RPMI8226 (cell line): ENCODE measurements at regions not wholly inside any gene's neighbourhood (a gene's known extent, or its start where the extent isn't known, plus 50 kb on each side); places are given as distances from the start of the nearest gene placed in this dataset.
"Not testable (repeated sequence)": the region's sequence is repeated elsewhere in the genome, so short reads cannot be mapped to it uniquely, and the experiment has no call there.

Source experiments
- DNase-seq: peaks from one replicate; pipeline ENCODE4 v3.0.0-alpha.2; 2015

DNA sequence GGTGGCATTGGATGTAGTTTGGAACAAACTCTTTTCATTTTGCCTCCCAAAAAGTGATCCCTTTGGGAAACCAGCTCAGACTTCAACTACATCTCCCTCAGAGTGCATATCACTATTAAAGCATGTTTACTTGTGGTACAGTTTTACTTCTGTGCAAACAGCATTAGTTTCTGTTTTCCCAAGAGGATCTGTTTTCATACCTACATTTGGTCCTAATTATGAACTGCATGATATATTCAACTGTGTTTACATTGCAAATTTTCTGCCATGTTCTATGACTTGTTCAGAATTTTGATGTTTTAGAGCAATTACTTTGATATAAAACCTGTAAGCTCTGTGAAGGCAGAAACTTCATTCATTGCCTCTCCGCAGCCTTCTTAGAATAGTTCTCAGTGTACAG is 681.5 kb upstream of the ACO1 start:
- no peak for DNase-seq

DNA sequence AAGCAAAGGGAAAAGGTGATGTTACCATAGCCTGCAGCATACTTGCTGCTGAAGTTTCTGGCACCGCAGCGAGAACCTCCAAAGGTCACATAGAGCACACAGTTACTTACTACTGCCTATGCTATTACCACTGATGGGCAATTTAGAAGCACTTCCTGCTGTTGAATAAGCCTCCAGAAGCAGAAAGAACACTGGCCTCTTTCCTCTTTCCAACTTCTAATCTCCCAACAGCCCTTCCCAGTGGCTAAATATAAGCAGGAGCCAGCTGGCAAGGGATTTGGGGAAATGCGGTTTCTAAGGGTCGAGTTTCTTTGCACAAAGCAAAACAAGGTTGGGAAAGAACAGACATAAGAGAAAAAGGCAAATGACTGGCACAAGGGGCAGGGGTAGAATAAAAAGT is 669.2 kb upstream of the ACO1 start:
- no peak for DNase-seq

GRCh38 chr9:31719262-31719661 is 665.2 kb upstream of the ACO1 start:
- DNase-seq, result no peak

- peak; percentile 4 for DNase-seq
Observed at GRCh38 chr9:31730398-31730797, 654.0 kb upstream of the ACO1 start.

- DNase-seq, result no peak
Observed at GRCh38 chr9:31733166-31733565, 651.3 kb upstream of the ACO1 start.

- no peak for DNase-seq
Observed at GRCh38 chr9:31736581-31737179, 647.8 kb upstream of the ACO1 start.

DNA sequence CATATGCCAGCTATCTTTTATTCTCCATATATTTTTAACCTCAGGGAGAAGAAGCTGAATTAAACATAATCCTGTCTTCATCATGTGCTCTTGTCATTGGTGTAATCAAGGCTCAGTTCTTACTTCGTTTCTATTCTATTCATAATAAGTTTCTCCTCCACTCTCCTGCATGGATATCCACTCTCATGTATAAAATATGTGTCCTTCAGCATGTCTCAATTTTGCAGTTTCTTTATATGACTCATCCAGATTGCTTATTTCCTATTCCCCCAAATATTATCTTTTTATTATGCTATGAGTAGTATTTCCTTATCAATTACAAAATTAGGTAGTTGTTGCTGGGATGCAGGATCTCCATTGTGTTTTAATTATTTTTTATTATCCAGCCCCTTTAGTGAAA is 643.7 kb upstream of the ACO1 start:
- no peak for DNase-seq

GRCh38 chr9:31744589-31744988 is 639.9 kb upstream of the ACO1 start:
- DNase-seq, result no peak

DNA sequence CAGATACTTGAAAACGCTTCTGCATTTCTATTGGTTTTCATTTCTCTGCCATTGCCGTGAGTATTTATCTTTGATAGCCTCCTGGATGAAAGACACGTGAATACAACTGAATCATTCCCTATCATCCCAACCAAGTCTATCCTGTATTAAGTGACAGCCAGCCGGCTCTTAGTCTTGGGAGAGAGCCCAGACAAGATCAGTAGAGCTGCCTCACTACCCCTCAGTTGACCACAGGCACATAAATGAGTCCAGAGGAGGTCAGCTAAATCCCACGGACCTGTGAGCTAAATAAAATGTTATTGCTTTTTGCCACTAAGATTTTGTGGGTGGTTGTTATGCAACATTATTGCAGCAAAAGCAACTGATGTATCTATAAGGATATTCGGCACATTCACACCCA is 639.0 kb upstream of the ACO1 start:
- DNase-seq, result no peak

DNA sequence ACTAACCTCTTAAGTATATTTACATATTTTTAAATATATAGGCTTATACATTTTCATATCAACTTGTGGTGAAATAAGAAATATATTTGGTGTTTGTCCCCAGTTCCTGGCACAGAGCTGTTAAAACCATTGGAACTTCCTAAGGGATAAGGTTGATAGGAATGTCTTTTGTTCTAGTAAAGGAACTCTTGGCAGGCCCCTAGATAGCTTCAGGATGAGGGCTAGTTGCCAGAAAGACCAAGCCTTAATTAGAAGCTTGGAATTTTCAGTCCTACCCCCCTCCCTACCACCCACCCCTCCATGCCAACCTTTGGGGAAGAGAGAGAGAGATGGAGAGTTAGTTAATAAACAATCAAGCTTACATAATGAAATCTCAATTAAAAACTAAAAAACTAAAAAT is 638.6 kb upstream of the ACO1 start:
- DNase-seq, result no peak

GRCh38 chr9:31753756-31754155 is 630.7 kb upstream of the ACO1 start:
- no peak for DNase-seq

DNA sequence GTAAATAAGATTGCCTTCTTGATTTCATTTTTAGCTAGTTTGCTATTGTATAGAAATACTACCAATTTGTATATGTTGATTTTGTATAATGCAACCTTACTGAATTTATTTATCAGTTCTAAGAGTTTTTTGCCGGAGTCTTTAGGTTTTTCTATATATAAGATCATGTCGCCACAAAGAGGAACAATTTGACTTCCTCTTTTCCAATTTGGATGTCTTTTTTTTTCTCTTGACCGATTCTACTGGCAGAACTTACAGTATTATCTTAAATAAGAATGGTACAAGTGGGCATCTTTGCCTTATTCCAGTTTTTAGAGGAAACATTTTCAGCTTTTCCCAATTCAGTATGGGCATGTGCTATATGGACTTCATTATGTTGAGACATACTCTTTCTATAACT is 624.7 kb upstream of the ACO1 start:
- no peak for DNase-seq

DNA sequence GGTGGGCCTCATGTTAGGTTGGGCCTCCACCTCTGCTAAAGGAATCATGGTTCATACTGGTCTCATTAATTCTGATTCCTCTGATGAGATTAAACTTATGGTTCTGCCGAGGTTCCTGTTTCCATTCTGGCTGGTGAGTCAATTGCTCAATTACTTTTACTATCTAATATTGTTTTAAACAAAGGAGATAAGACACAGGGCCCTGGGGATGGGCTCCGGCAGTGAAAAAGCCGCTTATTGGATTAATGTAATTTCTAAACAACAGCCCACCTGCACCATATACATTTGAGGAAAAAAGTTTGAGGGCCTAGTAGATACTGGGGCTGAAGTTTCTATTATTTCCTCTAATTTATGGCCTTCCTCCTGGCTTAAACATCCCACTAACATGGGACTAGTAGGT is 610.4 kb upstream of the ACO1 start:
- not testable (repeated sequence) for DNase-seq

DNA sequence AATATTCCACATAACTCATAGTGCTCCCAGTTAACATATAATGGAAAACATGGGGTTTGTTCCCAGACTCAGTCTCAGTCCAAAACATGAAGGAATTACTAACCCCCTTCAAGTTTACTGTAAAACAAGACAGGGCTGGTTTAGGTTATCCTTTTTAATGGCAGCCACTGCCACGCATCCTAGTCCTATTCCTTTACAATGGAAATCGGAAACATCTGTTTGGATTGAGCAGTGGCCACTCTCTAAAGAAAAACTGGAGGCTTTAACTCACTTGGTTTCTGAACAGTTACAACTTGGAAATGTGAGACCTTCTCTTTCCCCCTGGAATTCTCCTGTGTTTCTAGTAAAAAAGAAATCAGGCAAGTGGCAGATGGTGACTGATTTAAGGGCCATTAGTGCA is 609.9 kb upstream of the ACO1 start:
- no peak for DNase-seq

DNA sequence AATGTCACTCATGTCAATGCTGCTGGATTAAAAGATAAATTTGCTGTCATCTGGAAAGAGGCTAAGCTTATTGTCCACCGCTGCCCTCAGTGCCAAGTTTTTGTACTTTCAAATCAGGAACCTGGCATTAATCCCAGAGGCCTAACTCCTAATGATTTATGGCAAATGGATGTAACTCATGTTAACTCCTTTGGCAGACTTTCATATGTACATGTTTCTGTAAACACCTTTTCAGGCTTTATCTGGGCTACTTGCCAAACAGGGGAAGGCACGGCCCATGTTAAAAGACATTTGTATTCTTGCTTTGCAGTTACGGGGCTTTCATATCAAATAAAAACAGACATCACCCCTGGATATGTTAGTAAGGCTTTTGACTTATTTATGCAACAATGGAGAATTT is 608.0 kb upstream of the ACO1 start:
- no peak for DNase-seq

- no peak for DNase-seq
Observed at GRCh38 chr9:31783491-31783890, 601.0 kb upstream of the ACO1 start.

DNA sequence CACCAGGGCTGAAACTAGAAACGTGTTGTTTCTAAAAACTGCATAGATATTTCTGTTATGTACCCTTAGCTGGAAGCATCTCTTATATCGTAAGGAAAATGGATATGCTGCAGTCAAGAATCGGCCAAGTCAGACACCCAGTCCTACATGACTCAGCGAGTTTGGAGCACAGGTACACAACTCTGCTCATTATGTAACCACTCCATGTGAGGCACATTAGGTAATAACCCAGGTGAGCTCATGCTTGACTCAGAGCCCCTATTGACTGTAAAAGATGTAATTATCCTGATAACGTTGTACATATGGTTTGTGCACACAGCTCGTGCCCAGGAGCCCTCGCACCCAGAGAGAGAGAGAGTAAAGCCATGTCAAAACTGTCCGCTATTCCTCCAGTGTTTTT is 593.7 kb upstream of the ACO1 start:
- DNase-seq, result no peak

GRCh38 chr9:31799953-31800609 is 584.4 kb upstream of the ACO1 start:
- no peak for DNase-seq

- no peak for DNase-seq
Observed at GRCh38 chr9:31807574-31808256, 576.7 kb upstream of the ACO1 start.

DNA sequence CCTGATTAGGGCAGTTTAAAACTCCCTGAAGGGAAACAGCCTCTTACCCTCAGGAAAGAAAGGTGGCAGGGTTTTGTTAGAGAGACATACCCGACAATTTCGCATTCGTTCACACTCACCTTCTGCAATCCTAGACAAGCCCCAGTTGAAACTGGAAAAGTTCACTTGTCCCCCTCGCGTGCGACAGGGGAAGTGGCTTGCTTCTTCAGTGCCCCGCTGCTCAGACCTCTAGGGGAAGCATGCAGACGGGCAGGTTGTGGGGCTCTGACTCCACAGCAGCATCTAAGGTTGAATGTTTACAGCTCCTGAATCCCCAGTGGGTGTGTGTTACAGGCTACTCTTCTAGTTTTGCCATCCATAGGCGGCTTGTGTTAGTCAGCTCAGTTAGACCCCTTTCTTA is 575.7 kb upstream of the ACO1 start:
- no peak for DNase-seq

GRCh38 chr9:31820426-31820825 is 564.0 kb upstream of the ACO1 start:
- DNase-seq, result no peak

- no peak for DNase-seq
Observed at GRCh38 chr9:31821583-31821982, 562.9 kb upstream of the ACO1 start.

DNA sequence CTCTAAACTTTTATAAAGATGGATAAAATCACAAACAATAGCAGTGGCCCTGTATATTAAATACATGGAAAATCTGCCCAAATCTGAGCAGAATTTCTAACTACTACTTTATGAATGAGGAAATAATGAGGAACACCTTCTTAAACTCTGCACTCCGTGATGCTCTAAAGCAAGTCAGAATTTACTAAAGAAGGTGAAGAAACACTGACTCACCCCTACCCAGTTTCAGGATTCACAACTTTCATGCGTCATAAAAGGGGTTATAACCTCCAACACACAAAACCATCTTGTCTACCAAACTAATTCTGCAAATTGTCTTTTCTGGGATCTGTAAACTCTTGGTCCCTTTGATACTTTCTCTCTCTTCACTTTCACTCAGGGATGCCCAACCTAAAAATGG is 561.1 kb upstream of the ACO1 start:
- no peak for DNase-seq

- no peak for DNase-seq
Observed at GRCh38 chr9:31824860-31825259, 559.6 kb upstream of the ACO1 start.

DNA sequence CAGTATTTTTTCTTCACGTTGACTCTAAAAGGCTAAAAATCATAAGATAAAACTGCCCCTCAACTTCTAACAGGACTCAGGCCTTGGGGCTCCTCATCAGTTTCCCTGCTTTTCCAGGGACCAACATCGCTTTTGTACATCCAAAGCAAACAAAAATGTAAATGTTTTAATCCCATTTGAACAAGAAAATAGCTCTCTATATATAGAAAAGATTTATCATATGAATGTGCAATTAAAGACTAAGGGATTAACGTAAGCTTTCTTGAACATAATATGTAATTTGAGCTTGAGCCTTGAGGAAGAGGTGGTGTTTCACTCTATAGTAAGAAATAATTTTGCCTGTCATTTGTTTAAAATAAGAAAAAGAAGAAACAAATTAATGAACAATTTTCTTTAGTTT is 547.2 kb upstream of the ACO1 start:
- DNase-seq, result no peak
